RWPE1 (cell line): ENCODE measurements at regions not wholly inside any gene's neighbourhood (a gene's known extent, or its start where the extent isn't known, plus 50 kb on each side); places are given as distances from the start of the nearest gene placed in this dataset.

Experiments
- CTCF ChIA-PET: fragments of 350-600 bp; sonication (Branson Sonifier 250); formaldehyde crosslinking; extraction: SDS; loops from one replicate; lab custom pipeline; 2021; lab: Yijun Ruan, JAX
- POLR2A ChIA-PET: fragments of 400-600 bp; formaldehyde crosslinking; extraction: SDS; loops from one replicate; lab custom pipeline; 2020; ENCODE audit warnings: antibody characterized with exemption; ENCODE audit not compliant: low non-redundant PET; lab: Yijun Ruan, JAX
- DNase-seq: peaks from one replicate; pipeline ENCODE4 v3.0.0; 2012; ENCODE audit warnings: low spot score
- H3K27ac ChIP-seq: fragments of 450-650 bp; 2 replicates; pipeline ENCODE4 v1.5.1; 2017
- CTCF ChIP-seq: fragments of 450-650 bp; conservative IDR thresholded peaks from 2 replicates; pipeline ENCODE4 v1.5.1; 2017; ENCODE audit warnings: low read depth, mild to moderate bottlenecking

GRCh38 chr12:85557850-85558249 is 277.8 kb downstream of the ALX1 start:
- ChIA-PET POLR2A (no interaction called here), CTCF (no interaction called here)
- no peak overlapping the region for H3K27ac ChIP-seq
- TF ChIP-seq CTCF = no peak
- no peak for DNase-seq

GRCh38 chr12:85558684-85559083 is 277.5 kb downstream of the RASSF9 start:
- no peak for DNase-seq
- H3K27ac ChIP-seq = no peak overlapping the region
- CTCF ChIA-PET = interaction anchor here (0.6 to 1.0 kb wide), 3 partner anchors 17 to 285 kb away, joined by 3 to 7 read pairs (median 3); no protein-coding TSS in a partner anchor
- no peak for TF ChIP-seq CTCF
- POLR2A ChIA-PET = no interaction called here

GRCh38 chr12:85559127-85559526 is 277.1 kb downstream of the RASSF9 start:
- ChIA-PET POLR2A (no interaction called here), CTCF (interaction anchor here (1.0 kb wide), 1 partner anchor 17 kb away, joined by 3 read pairs; no protein-coding TSS in a partner anchor)
- no peak for DNase-seq
- no peak overlapping the region for H3K27ac ChIP-seq
- no peak for TF ChIP-seq CTCF

- H3K27ac ChIP-seq = no peak overlapping the region
- no peak for DNase-seq
- CTCF ChIA-PET = no interaction called here
- no peak for TF ChIP-seq CTCF
- POLR2A ChIA-PET = no interaction called here
Measured at GRCh38 chr12:85559536-85559935, 276.7 kb downstream of the RASSF9 start.

- H3K27ac ChIP-seq = no peak overlapping the region
- TF ChIP-seq CTCF = no peak
- POLR2A ChIA-PET = no interaction called here
- DNase-seq = no peak
- CTCF ChIA-PET = interaction anchor here (0.6 to 0.7 kb wide), 2 partner anchors 304 to 770 kb away, joined by 3 read pairs; no protein-coding TSS in a partner anchor
Measured at GRCh38 chr12:85562765-85563164, 273.4 kb downstream of the RASSF9 start.

- ChIA-PET CTCF (no interaction called here), POLR2A (no interaction called here)
- no peak overlapping the region for H3K27ac ChIP-seq
- no peak for TF ChIP-seq CTCF
- DNase-seq = no peak
Measured at GRCh38 chr12:85564786-85565185, 271.4 kb downstream of the RASSF9 start.
